Ovary (tissue), 7 donors: ENCODE measurements at regions not wholly inside any gene's neighbourhood (a gene's known extent, or its start where the extent isn't known, plus 50 kb on each side); places are given as distances from the start of the nearest gene placed in this dataset.

Source experiments
- DNase-seq, 5 donors: peaks; one replicate each; pipeline ENCODE4 v3.0.0-alpha.2; 2019 to 2020
- H3K27ac ChIP-seq, 2 donors: fragments of 200-600 bp; one replicate each; pipeline versions ENCODE4 v1.5.1 to v1.8.0; 2019 to 2022
- H3K27me3 ChIP-seq: fragments of 200-600 bp; one replicate; pipeline ENCODE4 v1.8.0; 2022
- H3K36me3 ChIP-seq: fragments of 200-600 bp; sonication (generic); one replicate; pipeline ENCODE4 v1.5.1; 2019
- H3K4me1 ChIP-seq: one replicate; pipeline ENCODE4 v1.8.1; 2013; ENCODE audit warnings: mild to moderate bottlenecking, moderate library complexity; ENCODE audit not compliant: insufficient read depth
- H3K4me3 ChIP-seq: fragments of 200-600 bp; sonication (generic); one replicate; pipeline ENCODE4 v1.5.1; 2017
- H3K9me3 ChIP-seq, 2 donors: fragments of 200-600 bp in 1 of 2; sonication (generic) in 1 of 2; one replicate each; pipeline versions ENCODE4 v1.5.1 to v1.8.1; 2013 to 2019; ENCODE audit warnings: mild to moderate bottlenecking in 1 of 2, moderate library complexity in 1 of 2
- EP300 ChIP-seq: sonication (generic); formaldehyde crosslinking; IDR thresholded peaks from one replicate; pipeline ENCODE4 v1.6.1; 2017; ENCODE audit warnings: antibody characterized with exemption
- POLR2A ChIP-seq: fragments of 450-650 bp; IDR thresholded peaks from one replicate; pipeline ENCODE4 v1.6.1; 2017; ENCODE audit warnings: antibody characterized with exemption, mild to moderate bottlenecking, moderate library complexity
- WGBS, 3 donors: extraction: QIAGEN DNeasy Blood & Tissue Kit in 1 of 3; methylation state at CpG; one replicate each; pipeline versions ENCODE4 v1.1.5 to v1.1.7; 2013 to 2017; 5-methylcytosine and 5-hydroxymethylcytosine counted together
- intact Hi-C, 4 donors: fragments of 100-400 bp; cut with DNase I; formaldehyde crosslinking; loops; one replicate each; pipeline versions ENCODE4 v1.11.0 to v1.15.1; 2022 to 2023
- TF ChIP-seq, protein P1 (sequence below), 3 donors: fragments of 450-650 bp in 2 of 3; fragments of 200-600 bp in 1 of 3; IDR thresholded peaks; one replicate each; pipeline versions ENCODE4 v1.5.1 to v1.8.0; 2016 to 2022; ENCODE audit warnings: antibody characterized with exemption in 3 of 3, mild to moderate bottlenecking in 1 of 3
- donor health status: DM: no; HTN: no; CAD: no; lungs with moderate emphysema.
- donor health status: DM: no; HTN: no; CAD: no.
- donor health status: Bipolar disorder and iron deficiency.
- donor health status: DM: no; HTN: no; CAD: no.
- donor health status: DM: yes; HTN: yes; CAD: no.

DNA sequence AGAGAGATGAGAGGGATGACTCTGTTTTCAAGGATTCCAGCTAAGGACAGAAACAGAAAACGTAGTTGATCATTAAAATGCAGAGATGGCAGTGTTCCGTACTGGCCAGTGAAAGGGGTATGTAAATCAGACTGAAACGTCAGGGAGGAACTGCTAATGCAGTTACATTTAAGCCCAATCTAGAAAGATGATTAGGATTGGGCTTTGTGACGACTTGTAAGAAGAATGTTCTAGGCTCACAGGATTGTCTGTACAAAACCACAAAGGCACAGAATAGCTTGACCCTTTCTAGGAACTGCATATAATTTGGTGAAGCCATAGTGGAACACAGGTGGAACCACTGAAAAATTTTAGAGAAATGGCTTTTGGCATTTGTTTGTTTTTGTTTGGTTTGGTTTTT, 55.6 kb upstream of the TESK1 start:
- Histone ChIP-seq H3K27ac (no peak overlapping the region), H3K4me3 (no peak overlapping the region), H3K9me3 (no peaks in the 10 kb centered on the region), H3K4me1 (peaks cover 3% of the 10 kb centered on the region), H3K36me3 (no peaks in the 10 kb centered on the region), H3K27me3 (no peaks in the 10 kb centered on the region)
- no peak for TF ChIP-seq EP300
- TF ChIP-seq POLR2A = no peak
- TF ChIP-seq, protein P1, sequence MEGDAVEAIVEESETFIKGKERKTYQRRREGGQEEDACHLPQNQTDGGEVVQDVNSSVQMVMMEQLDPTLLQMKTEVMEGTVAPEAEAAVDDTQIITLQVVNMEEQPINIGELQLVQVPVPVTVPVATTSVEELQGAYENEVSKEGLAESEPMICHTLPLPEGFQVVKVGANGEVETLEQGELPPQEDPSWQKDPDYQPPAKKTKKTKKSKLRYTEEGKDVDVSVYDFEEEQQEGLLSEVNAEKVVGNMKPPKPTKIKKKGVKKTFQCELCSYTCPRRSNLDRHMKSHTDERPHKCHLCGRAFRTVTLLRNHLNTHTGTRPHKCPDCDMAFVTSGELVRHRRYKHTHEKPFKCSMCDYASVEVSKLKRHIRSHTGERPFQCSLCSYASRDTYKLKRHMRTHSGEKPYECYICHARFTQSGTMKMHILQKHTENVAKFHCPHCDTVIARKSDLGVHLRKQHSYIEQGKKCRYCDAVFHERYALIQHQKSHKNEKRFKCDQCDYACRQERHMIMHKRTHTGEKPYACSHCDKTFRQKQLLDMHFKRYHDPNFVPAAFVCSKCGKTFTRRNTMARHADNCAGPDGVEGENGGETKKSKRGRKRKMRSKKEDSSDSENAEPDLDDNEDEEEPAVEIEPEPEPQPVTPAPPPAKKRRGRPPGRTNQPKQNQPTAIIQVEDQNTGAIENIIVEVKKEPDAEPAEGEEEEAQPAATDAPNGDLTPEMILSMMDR (IDR thresholded peaks at IDR 0.05) = no peak
- 67 to 79% (median 76%) methylated on average over 4 of the region's 4 CpGs for WGBS, 3 donors
- intact Hi-C loops = loop anchor here in 1 of 4 donors (2.0 kb wide), 1 partner anchor 21 kb away; no protein-coding TSS in a partner anchor
- DNase-seq = no peak

DNA sequence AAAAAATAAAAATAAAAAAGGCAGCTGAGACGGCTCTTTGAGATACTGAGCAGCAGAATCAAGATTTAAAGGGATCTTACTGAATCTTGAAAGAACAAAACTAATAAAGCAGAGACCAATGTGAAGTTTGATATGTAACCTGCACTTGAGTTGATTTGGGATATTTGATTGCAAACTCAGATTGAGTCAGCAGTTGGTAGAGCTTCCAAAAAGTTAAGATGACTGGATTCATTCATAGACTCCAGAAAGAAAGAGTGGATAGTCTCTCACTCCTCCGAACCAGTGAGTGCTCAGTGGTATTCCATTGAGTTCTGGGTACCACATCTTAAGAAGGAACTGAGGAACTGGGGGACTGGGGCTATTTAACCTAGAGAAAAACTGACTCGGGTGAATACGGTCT, 52.7 kb upstream of the TESK1 start:
- H3K4me3 ChIP-seq = no peak overlapping the region
- no peaks in the 10 kb centered on the region for H3K27me3 ChIP-seq
- intact Hi-C loops = loop anchor here in 3 of 4 donors (5.0 kb wide), 3 partner anchors 60 to 75 kb away; partner anchors contain the start of gene RUSC2 (in 1 of the 3)
- no peak for DNase-seq
- H3K4me1 ChIP-seq = peaks cover 3% of the 10 kb centered on the region
- no peaks in the 10 kb centered on the region for H3K36me3 ChIP-seq
- H3K27ac ChIP-seq = peak overlapping the region in 1 of 2 donors; percentile 55
- no peak for TF ChIP-seq EP300
- TF ChIP-seq, protein P1 (IDR thresholded peaks at IDR 0.05) = no peak
- TF ChIP-seq POLR2A = no peak
- 66 to 72% (median 69%) methylated on average over 4 of the region's 4 CpGs for WGBS, 3 donors
- H3K9me3 ChIP-seq = no peaks in the 10 kb centered on the region

DNA sequence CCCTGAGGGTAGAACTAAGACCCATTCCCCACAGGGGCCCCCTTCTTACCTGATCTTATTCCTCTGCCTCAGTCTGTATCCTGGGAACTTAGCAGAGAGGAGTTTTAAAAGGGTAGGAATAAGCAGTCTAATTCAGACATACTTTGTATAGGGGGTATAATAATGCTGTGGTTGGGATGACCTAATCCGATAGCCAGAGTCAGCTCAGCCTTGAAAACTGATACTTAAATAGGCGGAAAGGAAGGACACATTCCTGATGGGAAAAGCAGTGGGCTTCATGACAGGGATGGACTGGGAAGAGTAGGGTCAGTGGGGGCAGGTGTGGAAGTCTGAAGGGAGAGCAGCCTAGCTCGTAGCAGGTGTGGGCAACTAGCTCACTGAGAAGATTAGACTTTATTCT, 52.2 kb upstream of the TESK1 start:
- Histone ChIP-seq H3K4me3 (no peak overlapping the region), H3K27me3 (no peaks in the 10 kb centered on the region), H3K9me3 (no peaks in the 10 kb centered on the region), H3K27ac (peak overlapping the region in 1 of 2 donors; percentile 55), H3K4me1 (peaks cover 3% of the 10 kb centered on the region), H3K36me3 (no peaks in the 10 kb centered on the region)
- DNase-seq = no peak
- WGBS, 3 donors = 46 to 54% (median 54%) methylated on average over 3 of the region's 3 CpGs
- TF ChIP-seq EP300 (no peak), POLR2A (no peak)
- TF ChIP-seq, protein P1 (IDR thresholded peaks at IDR 0.05) = no peak
- intact Hi-C loops = loop anchor here in 3 of 4 donors (5.0 kb wide), 3 partner anchors 61 to 76 kb away; partner anchors contain the start of gene RUSC2 (in 1 of the 3)

DNA sequence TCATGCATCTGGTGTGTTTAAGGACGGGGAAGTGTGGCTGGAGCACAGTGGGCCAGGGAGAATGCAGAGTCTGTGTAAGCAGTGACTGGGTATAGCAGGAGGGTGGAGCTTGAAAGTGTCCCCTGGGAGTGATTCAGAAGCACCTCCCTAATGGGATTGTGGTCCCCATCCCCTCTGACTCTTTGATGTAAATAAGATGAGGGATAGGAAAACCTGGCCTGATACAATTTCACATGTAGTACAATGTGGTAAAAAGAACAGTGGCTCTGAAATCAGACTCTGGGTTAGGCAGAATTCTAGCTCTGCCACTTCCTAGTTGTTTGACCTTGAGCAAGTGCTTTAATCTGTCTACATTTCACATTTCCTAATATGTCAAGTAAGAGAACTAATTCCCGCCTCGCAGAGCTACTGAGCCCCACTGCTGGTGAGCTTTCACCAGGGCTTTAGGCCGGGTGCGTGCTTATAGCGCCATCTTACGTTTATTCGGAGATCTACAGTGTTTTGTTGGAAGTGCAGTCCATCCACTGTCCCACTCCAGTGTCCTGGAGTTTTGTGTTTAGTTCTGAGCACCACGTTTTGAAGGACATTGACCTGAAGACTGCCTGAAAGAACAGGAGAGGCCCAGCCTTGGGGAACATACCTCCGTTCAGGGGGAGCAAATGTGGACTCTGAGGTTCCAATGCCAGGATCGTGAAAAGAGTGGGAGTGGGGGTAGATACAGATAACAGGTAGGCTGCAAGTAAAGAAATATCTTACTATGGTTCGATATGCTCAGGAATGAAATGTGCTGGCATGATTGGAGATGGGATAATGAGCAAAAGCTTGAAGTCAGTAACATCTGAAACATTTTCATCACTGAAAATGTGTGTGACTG, 51.2 kb upstream of the TESK1 start:
- Histone ChIP-seq H3K36me3 (no peaks in the 10 kb centered on the region), H3K4me3 (no peak overlapping the region), H3K9me3 (no peaks in the 10 kb centered on the region), H3K4me1 (peaks cover 3% of the 10 kb centered on the region), H3K27me3 (no peaks in the 10 kb centered on the region), H3K27ac (peak overlapping the region in 1 of 2 donors; percentile 55)
- intact Hi-C loops = loop anchor here (2.0 to 5.0 kb wide), 4 partner anchors 62 to 77 kb away; partner anchors contain the start of gene RUSC2 (in 1 of the 4)
- DNase-seq = peak; percentile 67 to 84 (median 75)
- WGBS, 3 donors = 7 to 10% (median 7%) methylated on average over 12 of the region's 12 CpGs
- TF ChIP-seq EP300 = no peak
- TF ChIP-seq, protein P1 (IDR thresholded peaks at IDR 0.05) = peak; percentile 82 to 92 (median 89)
